ENCODE measurements at regions not wholly inside any gene's neighbourhood (a gene's known extent, or its start where the extent isn't known, plus 50 kb on each side); places are given as distances from the start of the nearest gene placed in this dataset.

- TF ChIP-seq CTCF (IDR thresholded peaks at IDR 0.05): no peak
- TF ChIP-seq POLR2A (IDR thresholded peaks at IDR 0.05): no peak
Measured at GRCh38 chr2:236656166-236656565, 86.5 kb downstream of the ACKR3 start.

All from body of pancreas (tissue), 4 donors.